Activated CD4-positive, alpha-beta T cell treated with anti-CD3 and anti-CD28 coated beads for 36 hours (primary cell): ENCODE measurements at regions not wholly inside any gene's neighbourhood (a gene's known extent, or its start where the extent isn't known, plus 50 kb on each side); places are given as distances from the start of the nearest gene placed in this dataset.

Experiments used
- ATAC-seq: fragments of 200-7000 bp; cut with Tn5 transposase; one replicate; pipeline ENCODE4 v1.10.0; 2021; ENCODE audit warnings: mild to moderate bottlenecking, moderate library complexity
- CTCF ChIA-PET: fragments of 350-600 bp; sonication (Branson Sonifier 250); formaldehyde crosslinking; loops from one replicate; lab custom pipeline; 2021; ENCODE audit warnings: antibody characterized with exemption; lab: Charles Lee
- POLR2A ChIA-PET: fragments of 350-600 bp; sonication (Branson Sonifier 250); formaldehyde crosslinking; loops from one replicate; lab custom pipeline; 2021; ENCODE audit warnings: antibody characterized with exemption, inconsistent platforms; lab: Charles Lee
- DNase-seq: peaks from one replicate; pipeline ENCODE4 v3.0.0-alpha.2; 2020
- H3K27ac Mint-ChIP-seq: one replicate; pipeline ENCODE4 v1.8.0; 2021; ENCODE audit warnings: mixed read lengths
- H3K27me3 Mint-ChIP-seq: one replicate; pipeline ENCODE4 v1.8.0; 2021; ENCODE audit warnings: mixed read lengths
- H3K36me3 Mint-ChIP-seq: one replicate; pipeline ENCODE4 v1.8.0; 2021; ENCODE audit warnings: low read depth, mixed read lengths
- H3K4me1 Mint-ChIP-seq: one replicate; pipeline ENCODE4 v1.8.0; 2021; ENCODE audit warnings: mixed read lengths
- H3K4me3 Mint-ChIP-seq: one replicate; pipeline ENCODE4 v1.8.0; 2021; ENCODE audit warnings: mild to moderate bottlenecking, moderate library complexity, mixed read lengths
- H3K9me3 Mint-ChIP-seq: one replicate; pipeline ENCODE4 v1.8.0; 2021; ENCODE audit warnings: low read depth, mixed read lengths
- intact Hi-C, 2 experiments: fragments of 100-400 bp; cut with DNase I in 1 of 2; cut with micrococcal nuclease in 1 of 2; formaldehyde crosslinking; loops; one replicate each; pipeline versions ENCODE4 v1.14.2 to v1.15.1; 2022 to 2024; cut with DNase I, micrococcal nuclease

GRCh38 chr11:112357488-112357887 lies 96.8 kb upstream of the PLET1 start:
- intact Hi-C loops: no loop called here
- no peaks in the 10 kb centered on the region for H3K4me1 Mint-ChIP-seq
- POLR2A ChIA-PET: no interaction called here
- H3K27me3 Mint-ChIP-seq: no peaks in the 10 kb centered on the region
- no peak overlapping the region for H3K27ac Mint-ChIP-seq
- no peak overlapping the region for H3K4me3 Mint-ChIP-seq
- no peak for DNase-seq
- no peaks in the 10 kb centered on the region for H3K36me3 Mint-ChIP-seq
- H3K9me3 Mint-ChIP-seq: no peaks in the 10 kb centered on the region
- CTCF ChIA-PET: no interaction called here
- no peak for ATAC-seq

- Mint-ChIP-seq H3K27ac (no peak overlapping the region), H3K36me3 (no peaks in the 10 kb centered on the region)
- POLR2A ChIA-PET: no interaction called here
Measured at GRCh38 chr11:112361396-112361795, 100.7 kb upstream of the PLET1 start.

GRCh38 chr11:112363527-112363926 lies 102.9 kb upstream of the PLET1 start:
- no peak for ATAC-seq
- no peaks in the 10 kb centered on the region for H3K36me3 Mint-ChIP-seq
- no peak overlapping the region for H3K4me3 Mint-ChIP-seq
- no peak overlapping the region for H3K27ac Mint-ChIP-seq
- intact Hi-C loops: no loop called here
- ChIA-PET CTCF (interaction anchor here (1.2 kb wide), 1 partner anchor 21 kb away, joined by 3 read pairs; no protein-coding TSS in a partner anchor), POLR2A (no interaction called here)
- H3K4me1 Mint-ChIP-seq: no peaks in the 10 kb centered on the region
- H3K9me3 Mint-ChIP-seq: no peaks in the 10 kb centered on the region
- H3K27me3 Mint-ChIP-seq: no peaks in the 10 kb centered on the region
- no peak for DNase-seq

More at GRCh38 chr11:112361396-112361795, 100.7 kb upstream of the PLET1 start:
- no peaks in the 10 kb centered on the region for H3K27me3 Mint-ChIP-seq
- DNase-seq (no peak), ATAC-seq (no peak)
- no peak overlapping the region for H3K4me3 Mint-ChIP-seq
- intact Hi-C loops: no loop called here
- no peaks in the 10 kb centered on the region for H3K4me1 Mint-ChIP-seq
- H3K9me3 Mint-ChIP-seq: no peaks in the 10 kb centered on the region
- CTCF ChIA-PET: interaction anchor here (1.9 kb wide), 1 partner anchor 194 kb away, joined by 5 read pairs; no protein-coding TSS in a partner anchor

GRCh38 chr11:112364962-112365481 lies 104.4 kb upstream of the PLET1 start:
- H3K27me3 Mint-ChIP-seq: no peaks in the 10 kb centered on the region

GRCh38 chr11:112366012-112366411 lies 105.4 kb upstream of the PLET1 start:
- no peaks in the 10 kb centered on the region for H3K4me1 Mint-ChIP-seq
- POLR2A ChIA-PET: no interaction called here
- H3K9me3 Mint-ChIP-seq: no peaks in the 10 kb centered on the region
- ATAC-seq (no peak), DNase-seq (no peak)
- intact Hi-C loops: no loop called here
- H3K27ac Mint-ChIP-seq: no peak overlapping the region
- no peaks in the 10 kb centered on the region for H3K36me3 Mint-ChIP-seq
- CTCF ChIA-PET: interaction anchor here (0.7 to 1.9 kb wide), 3 partner anchors 8 to 86 kb away, joined by 3 to 5 read pairs (median 3); no protein-coding TSS in a partner anchor
- no peak overlapping the region for H3K4me3 Mint-ChIP-seq
- H3K27me3 Mint-ChIP-seq: no peaks in the 10 kb centered on the region

More at GRCh38 chr11:112364962-112365481, 104.4 kb upstream of the PLET1 start:
- Mint-ChIP-seq H3K4me3 (no peak overlapping the region), H3K27ac (no peak overlapping the region), H3K9me3 (no peaks in the 10 kb centered on the region), H3K36me3 (no peaks in the 10 kb centered on the region), H3K4me1 (no peaks in the 10 kb centered on the region)
- ChIA-PET POLR2A (no interaction called here), CTCF (interaction anchor here (0.7 to 1.9 kb wide), 3 partner anchors 9 to 85 kb away, joined by 3 to 5 read pairs (median 3); no protein-coding TSS in a partner anchor)
- ATAC-seq (no peak), DNase-seq (no peak)
- intact Hi-C loops: no loop called here

- intact Hi-C loops: no loop called here
- no peaks in the 10 kb centered on the region for H3K4me1 Mint-ChIP-seq
- DNase-seq (no peak), ATAC-seq (no peak)
- ChIA-PET CTCF (interaction anchor here (1.9 kb wide), 1 partner anchor 8 kb away, joined by 5 read pairs; no protein-coding TSS in a partner anchor), POLR2A (no interaction called here)
- no peak overlapping the region for H3K27ac Mint-ChIP-seq
- H3K27me3 Mint-ChIP-seq: no peaks in the 10 kb centered on the region
- H3K4me3 Mint-ChIP-seq: no peak overlapping the region
- H3K9me3 Mint-ChIP-seq: no peaks in the 10 kb centered on the region
- H3K36me3 Mint-ChIP-seq: no peaks in the 10 kb centered on the region
Measured at GRCh38 chr11:112366777-112367176, 106.1 kb upstream of the PLET1 start.

GRCh38 chr11:112367461-112367860 lies 106.8 kb upstream of the PLET1 start:
- Mint-ChIP-seq H3K4me3 (no peak overlapping the region), H3K4me1 (no peaks in the 10 kb centered on the region), H3K9me3 (no peaks in the 10 kb centered on the region), H3K27ac (no peak overlapping the region), H3K27me3 (no peaks in the 10 kb centered on the region), H3K36me3 (peaks cover 1% of the 10 kb centered on the region)
- ATAC-seq (no peak), DNase-seq (no peak)
- ChIA-PET POLR2A (no interaction called here), CTCF (no interaction called here)
- intact Hi-C loops: no loop called here

GRCh38 chr11:112367895-112368294 lies 107.2 kb upstream of the PLET1 start:
- Mint-ChIP-seq H3K36me3 (peaks cover 1% of the 10 kb centered on the region), H3K4me3 (no peak overlapping the region), H3K9me3 (no peaks in the 10 kb centered on the region), H3K27ac (no peak overlapping the region), H3K27me3 (no peaks in the 10 kb centered on the region), H3K4me1 (no peaks in the 10 kb centered on the region)
- ATAC-seq (no peak), DNase-seq (no peak)
- POLR2A ChIA-PET: no interaction called here
- CTCF ChIA-PET: no interaction called here
- intact Hi-C loops: no loop called here

- ChIA-PET POLR2A (no interaction called here), CTCF (no interaction called here)
- no peak overlapping the region for H3K4me3 Mint-ChIP-seq
- no peak overlapping the region for H3K27ac Mint-ChIP-seq
- H3K36me3 Mint-ChIP-seq: peaks cover 1% of the 10 kb centered on the region
- no peaks in the 10 kb centered on the region for H3K4me1 Mint-ChIP-seq
- no peaks in the 10 kb centered on the region for H3K9me3 Mint-ChIP-seq
- DNase-seq: no peak
- intact Hi-C loops: no loop called here
- H3K27me3 Mint-ChIP-seq: no peaks in the 10 kb centered on the region
- no peak for ATAC-seq
Measured at GRCh38 chr11:112368381-112368780, 107.7 kb upstream of the PLET1 start.

GRCh38 chr11:112369374-112369773 lies 108.7 kb upstream of the PLET1 start:
- Mint-ChIP-seq H3K27ac (no peak overlapping the region), H3K4me1 (no peaks in the 10 kb centered on the region), H3K4me3 (no peak overlapping the region), H3K9me3 (no peaks in the 10 kb centered on the region), H3K36me3 (peaks cover 1% of the 10 kb centered on the region), H3K27me3 (no peaks in the 10 kb centered on the region)
- POLR2A ChIA-PET: no interaction called here
- ATAC-seq (no peak), DNase-seq (no peak)
- CTCF ChIA-PET: no interaction called here
- intact Hi-C loops: no loop called here

- Mint-ChIP-seq H3K4me1 (no peaks in the 10 kb centered on the region), H3K27ac (no peak overlapping the region), H3K9me3 (no peaks in the 10 kb centered on the region), H3K36me3 (peaks cover 1% of the 10 kb centered on the region), H3K4me3 (no peak overlapping the region), H3K27me3 (no peaks in the 10 kb centered on the region)
- DNase-seq (no peak), ATAC-seq (no peak)
- CTCF ChIA-PET: no interaction called here
- intact Hi-C loops: no loop called here
- POLR2A ChIA-PET: no interaction called here
Measured at GRCh38 chr11:112369916-112370315, 109.3 kb upstream of the PLET1 start.

GRCh38 chr11:112374486-112375140 lies 114.0 kb upstream of the PLET1 start:
- H3K4me1 Mint-ChIP-seq: no peaks in the 10 kb centered on the region
- DNase-seq: no peak
- no peak for ATAC-seq
- H3K4me3 Mint-ChIP-seq: no peak overlapping the region
- ChIA-PET CTCF (interaction anchor here (0.7 to 2.0 kb wide), 3 partner anchors 9 to 116 kb away, joined by 3 to 5 read pairs (median 3); no protein-coding TSS in a partner anchor), POLR2A (no interaction called here)
- intact Hi-C loops: no loop called here
- no peak overlapping the region for H3K27ac Mint-ChIP-seq
- peaks cover 1% of the 10 kb centered on the region for H3K36me3 Mint-ChIP-seq
- no peaks in the 10 kb centered on the region for H3K27me3 Mint-ChIP-seq
- no peaks in the 10 kb centered on the region for H3K9me3 Mint-ChIP-seq
